Neural progenitor cell (in vitro differentiated cells): ENCODE measurements at regions not wholly inside any gene's neighbourhood (a gene's known extent, or its start where the extent isn't known, plus 50 kb on each side); places are given as distances from the start of the nearest gene placed in this dataset.

Experiments used
- CTCF ChIP-seq: fragments of 200-600 bp; sonication (generic); IDR thresholded peaks from 2 replicates; pipeline ENCODE4 v1.5.1; 2017; ENCODE audit warnings: antibody characterized with exemption, mild to moderate bottlenecking
- EZH2 ChIP-seq: fragments of 200-600 bp; sonication (generic); IDR thresholded peaks from 2 replicates; pipeline ENCODE4 v1.6.1; 2017; ENCODE audit warnings: antibody characterized with exemption, mild to moderate bottlenecking, moderate library complexity

- TF ChIP-seq EZH2 (no peak), CTCF (no peak)
Measured at GRCh38 chr11:106286881-106287504, 209.5 kb downstream of the AASDHPPT start.
